HepG2 (cell line): ENCODE measurements at regions not wholly inside any gene's neighbourhood (a gene's known extent, or its start where the extent isn't known, plus 50 kb on each side); places are given as distances from the start of the nearest gene placed in this dataset.

Experiments used
- HNRNPLL ChIP-seq: fragments of 200-400 bp; formaldehyde crosslinking; IDR thresholded peaks from 2 replicates; pipeline ENCODE4 v1.6.1; 2017; ENCODE audit warnings: mild to moderate bottlenecking, low read depth, low read length; ENCODE audit not compliant: poor library complexity, severe bottlenecking
- MED13 ChIP-seq: sonication (generic); formaldehyde crosslinking; IDR thresholded peaks from 2 replicates; pipeline ENCODE4 v1.5.0; 2020; ENCODE audit warnings: missing genetic modification reagents
- POLR2A ChIP-seq, 2 experiments: IDR thresholded peaks; 2 replicates each; pipeline ENCODE4 v1.6.1; 2011; ENCODE audit warnings: low read depth in 2 of 2, low read length in 2 of 2, mild to moderate bottlenecking in 1 of 2, moderate library complexity in 1 of 2; ENCODE audit not compliant: insufficient read depth in 1 of 2
- SMAD3 ChIP-seq: sonication (generic); formaldehyde crosslinking; IDR thresholded peaks from 2 replicates; pipeline ENCODE4 v1.4.0; 2020; ENCODE audit warnings: missing genetic modification reagents
- SOX6 ChIP-seq, 2 experiments: fragments of 450-650 bp in 1 of 2; sonication (generic) in 1 of 2; formaldehyde crosslinking in 1 of 2; IDR thresholded peaks; 2 replicates each; pipeline versions ENCODE4 v1.4.0 to v1.6.1; 2017 to 2020; ENCODE audit warnings: antibody characterized with exemption in 1 of 2, mild to moderate bottlenecking in 1 of 2, missing genetic modification reagents in 1 of 2
- ZNF883 ChIP-seq: sonication (generic); formaldehyde crosslinking; IDR thresholded peaks from 2 replicates; pipeline ENCODE4 v1.5.1; 2020; ENCODE audit warnings: mild to moderate bottlenecking, missing genetic modification reagents; ENCODE audit errors: not compliant biosample characterization
- ZZZ3 ChIP-seq: sonication (generic); formaldehyde crosslinking; IDR thresholded peaks from 2 replicates; pipeline ENCODE4 v1.4.0; 2020; ENCODE audit warnings: missing genetic modification reagents, mild to moderate bottlenecking, borderline replicate concordance
- TF ChIP-seq, protein P1 (sequence below): sonication (generic); formaldehyde crosslinking; IDR thresholded peaks from 2 replicates; pipeline ENCODE4 v1.5.0; 2020; ENCODE audit warnings: missing genetic modification reagents

DNA sequence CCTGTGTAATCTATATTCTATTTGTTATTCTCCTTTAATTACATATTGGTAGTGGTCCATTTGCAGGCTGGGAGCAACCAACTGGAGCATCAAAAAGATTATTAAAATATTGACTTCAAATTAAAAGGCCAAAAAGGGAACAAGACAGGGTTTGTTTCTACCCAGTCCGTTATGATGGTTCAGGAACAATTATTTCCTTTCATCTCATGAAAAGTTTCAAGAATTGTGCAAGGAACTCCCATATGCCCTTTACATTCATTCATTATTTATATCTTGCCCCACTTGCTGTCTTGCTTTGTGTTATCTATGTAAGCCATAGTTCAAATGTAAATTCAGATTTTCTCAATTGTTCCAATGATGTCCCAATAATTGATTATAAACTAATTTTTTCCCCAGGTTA lies 58.7 kb upstream of the TLE1 start:
- TF ChIP-seq ZZZ3 (CRISPR knock-in tag) (no peak), SOX6 (IDR thresholded peaks at IDR 0.05) (no peak), SOX6 (CRISPR knock-in tag; IDR thresholded peaks at IDR 0.05) (no peak), SMAD3 (CRISPR knock-in tag) (no peak), HNRNPLL (no peak), MED13 (no peak), ZNF883 (CRISPR knock-in tag) (no peak), POLR2A (IDR thresholded peaks at IDR 0.05; ENCODE audit: insufficient read depth in 1 of 2, low read depth in 2 of 2, low read length in 2 of 2) (no peak)
- TF ChIP-seq, protein P1, sequence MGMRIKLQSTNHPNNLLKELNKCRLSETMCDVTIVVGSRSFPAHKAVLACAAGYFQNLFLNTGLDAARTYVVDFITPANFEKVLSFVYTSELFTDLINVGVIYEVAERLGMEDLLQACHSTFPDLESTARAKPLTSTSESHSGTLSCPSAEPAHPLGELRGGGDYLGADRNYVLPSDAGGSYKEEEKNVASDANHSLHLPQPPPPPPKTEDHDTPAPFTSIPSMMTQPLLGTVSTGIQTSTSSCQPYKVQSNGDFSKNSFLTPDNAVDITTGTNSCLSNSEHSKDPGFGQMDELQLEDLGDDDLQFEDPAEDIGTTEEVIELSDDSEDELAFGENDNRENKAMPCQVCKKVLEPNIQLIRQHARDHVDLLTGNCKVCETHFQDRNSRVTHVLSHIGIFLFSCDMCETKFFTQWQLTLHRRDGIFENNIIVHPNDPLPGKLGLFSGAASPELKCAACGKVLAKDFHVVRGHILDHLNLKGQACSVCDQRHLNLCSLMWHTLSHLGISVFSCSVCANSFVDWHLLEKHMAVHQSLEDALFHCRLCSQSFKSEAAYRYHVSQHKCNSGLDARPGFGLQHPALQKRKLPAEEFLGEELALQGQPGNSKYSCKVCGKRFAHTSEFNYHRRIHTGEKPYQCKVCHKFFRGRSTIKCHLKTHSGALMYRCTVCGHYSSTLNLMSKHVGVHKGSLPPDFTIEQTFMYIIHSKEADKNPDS = no peak
